ENCODE measurements at regions not wholly inside any gene's neighbourhood (a gene's known extent, or its start where the extent isn't known, plus 50 kb on each side); places are given as distances from the start of the nearest gene placed in this dataset.
"Not testable (repeated sequence)": the region's sequence is repeated elsewhere in the genome, so short reads cannot be mapped to it uniquely, and the experiment has no call there.

DNA sequence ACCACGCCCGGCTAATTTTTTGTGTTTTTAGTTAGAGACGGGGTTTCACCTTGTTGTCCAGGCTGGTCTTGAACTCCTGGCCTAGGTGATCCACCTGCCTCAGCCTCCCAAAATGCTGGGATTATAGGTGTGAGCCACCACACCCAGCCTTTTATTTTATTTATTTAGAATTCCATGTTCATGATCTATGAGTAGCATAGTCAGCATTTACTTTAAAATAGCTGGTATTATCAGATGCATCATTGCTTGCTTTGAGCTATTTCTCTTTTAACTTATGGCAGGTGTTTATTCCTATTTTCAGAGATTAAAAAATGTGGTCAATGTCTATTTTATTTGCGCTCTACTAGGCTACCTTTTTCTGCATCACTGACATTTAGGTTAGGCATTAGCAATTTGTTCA lies 152.0 kb downstream of the UTRN start:
- no peak for DNase-seq

DNA sequence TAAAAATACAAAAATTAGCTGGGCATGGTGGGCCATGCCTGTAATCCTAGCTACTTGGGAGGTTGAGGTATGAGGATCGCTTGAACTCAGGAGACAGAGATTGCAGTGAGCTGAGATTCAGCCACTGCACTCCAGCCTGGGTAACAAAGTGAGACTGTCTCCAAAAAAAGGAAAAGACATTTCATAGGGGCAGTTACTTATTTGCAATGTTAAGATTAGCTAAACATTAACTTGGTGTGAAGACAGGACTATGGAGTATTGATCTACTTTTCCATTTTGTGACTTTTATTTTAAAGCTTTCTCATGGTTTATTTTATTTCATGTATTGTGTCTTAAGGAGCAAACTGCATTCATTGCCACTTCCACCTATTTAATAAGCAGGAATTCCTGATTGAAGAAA lies 153.0 kb downstream of the UTRN start:
- no peak for DNase-seq

DNA sequence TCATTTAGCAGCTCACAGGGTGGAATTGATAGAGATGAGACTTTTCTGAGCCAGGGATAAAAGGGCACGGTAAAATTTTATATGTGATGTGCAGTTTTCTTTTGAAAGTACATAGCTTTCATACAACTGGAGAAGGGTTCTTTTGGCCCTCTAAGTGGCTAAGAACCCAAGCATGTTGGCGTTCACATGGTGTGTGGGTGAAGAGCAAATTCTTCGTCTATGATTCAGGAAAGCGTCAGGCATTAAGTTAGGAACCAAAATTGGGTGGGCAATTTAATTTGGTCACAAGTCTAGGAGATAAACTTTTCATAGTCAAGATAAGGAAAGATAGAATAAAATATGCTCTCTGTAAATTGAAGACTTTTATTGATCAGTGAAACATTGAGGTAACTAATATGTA lies 153.9 kb downstream of the UTRN start:
- no peak for DNase-seq

DNA sequence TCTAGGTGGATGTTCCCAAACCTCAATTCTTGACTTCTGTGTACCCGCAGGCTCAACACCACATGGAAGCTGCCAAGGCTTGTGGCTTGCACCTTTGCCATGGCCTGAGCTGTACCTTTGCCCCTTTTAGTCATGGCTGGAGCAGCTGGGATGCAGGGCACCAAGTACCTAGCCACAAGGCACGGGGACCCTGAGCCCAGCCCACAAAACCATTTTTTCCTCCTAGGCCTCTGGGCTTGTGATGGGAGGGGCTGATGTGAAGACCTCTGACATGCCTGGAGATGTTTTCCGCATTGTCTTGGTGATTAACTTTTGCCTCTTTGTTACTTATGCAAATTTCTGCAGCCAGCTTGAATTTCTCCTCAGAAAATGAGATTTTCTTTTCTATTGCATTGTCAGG lies 156.7 kb downstream of the UTRN start:
- not testable (repeated sequence) for DNase-seq

- no peak for DNase-seq
These were observed 158.0 kb downstream of the UTRN start for GRCh38 chr6:144443157-144443556.

DNA sequence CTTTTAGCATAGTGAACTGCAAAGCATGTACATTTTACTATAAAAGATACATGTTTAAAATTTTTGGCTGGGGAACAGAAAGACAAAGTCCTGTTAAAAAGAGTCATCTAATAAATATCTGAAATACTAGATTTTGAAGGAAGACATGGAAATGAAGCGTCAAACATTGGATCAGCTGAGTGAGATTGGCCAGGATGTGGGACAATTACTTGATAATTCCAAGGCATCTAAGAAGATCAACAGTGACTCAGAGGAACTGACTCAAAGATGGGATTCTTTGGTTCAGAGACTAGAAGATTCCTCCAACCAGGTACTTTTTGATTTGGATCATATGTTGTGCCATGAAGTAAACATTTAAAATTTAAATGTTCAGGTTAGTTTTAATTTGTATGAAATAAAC lies 162.3 kb downstream of the UTRN start:
- no peak for DNase-seq

- no peak for DNase-seq
These were observed 164.1 kb downstream of the UTRN start for GRCh38 chr6:144449218-144449617.

DNA sequence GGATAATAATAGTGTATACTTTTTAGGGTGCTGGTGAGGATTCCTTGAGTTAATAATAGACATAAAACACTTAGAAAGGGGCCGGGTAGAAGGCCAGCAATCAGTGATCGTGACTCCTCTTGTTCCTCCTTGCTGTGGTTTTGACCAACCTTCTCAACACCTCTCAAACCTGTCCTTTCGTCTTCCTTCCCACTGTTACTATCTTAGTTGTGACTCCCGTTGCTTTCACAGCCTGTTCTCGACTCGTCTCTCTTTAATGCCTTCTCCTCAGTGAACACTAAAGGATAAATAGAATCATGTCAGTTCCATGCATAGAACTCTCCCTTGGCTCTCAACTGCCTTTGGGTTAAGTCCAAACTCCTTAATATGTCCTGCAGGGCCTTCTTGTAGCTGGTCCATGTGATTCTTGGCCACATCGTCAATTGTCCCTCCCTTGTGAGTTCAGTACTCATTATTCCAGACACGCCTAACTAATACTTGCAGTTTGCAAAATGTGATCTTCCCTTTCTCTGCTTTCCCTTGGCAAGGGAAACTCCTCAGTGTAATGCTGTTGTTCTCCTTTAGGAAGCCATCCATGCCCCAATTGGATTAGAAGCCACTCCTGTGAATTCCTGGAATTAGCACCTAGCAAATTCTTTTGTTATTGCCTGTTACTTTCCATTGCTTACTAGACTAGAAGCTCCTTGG lies 164.9 kb downstream of the UTRN start:
- DNase-seq: no peak

DNA sequence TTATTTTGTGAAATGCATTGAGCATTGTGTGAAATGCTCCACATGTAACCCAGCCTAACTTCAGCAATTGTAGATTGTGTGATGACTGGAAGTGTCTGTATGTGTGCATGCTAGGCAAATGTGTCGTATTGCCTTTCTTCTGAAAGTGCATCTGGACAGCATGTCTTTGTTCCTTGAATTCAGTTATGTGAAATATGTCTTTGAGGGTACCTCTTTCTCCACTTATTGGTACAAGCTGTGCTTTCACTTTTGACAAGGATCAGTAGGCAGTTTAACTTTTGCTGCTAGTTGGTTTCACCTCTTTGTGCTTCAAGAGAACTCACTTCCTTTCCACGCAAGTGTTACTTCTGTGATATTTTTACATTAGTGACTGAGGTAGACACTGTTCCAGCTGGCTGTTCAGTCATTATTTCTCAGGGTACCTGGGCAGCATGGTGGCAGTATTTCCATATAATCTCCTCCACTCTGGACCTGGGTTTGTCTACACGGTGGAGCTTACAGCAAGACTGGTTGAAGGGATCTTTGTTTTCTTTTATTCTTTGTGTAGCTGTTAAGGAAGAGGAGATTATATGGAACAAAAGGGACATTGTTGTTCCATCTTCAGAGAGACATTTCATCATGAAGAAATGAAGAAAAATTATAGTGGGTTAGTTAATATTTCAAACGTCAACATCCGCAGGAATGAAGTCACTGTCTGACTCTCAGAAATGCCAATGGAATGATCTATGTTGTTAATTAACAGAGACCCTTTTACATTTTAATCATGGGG lies 175.4 kb downstream of the UTRN start:
- no peak for DNase-seq

- no peak for DNase-seq
These were observed 176.9 kb downstream of the UTRN start for GRCh38 chr6:144462058-144462457.

DNA sequence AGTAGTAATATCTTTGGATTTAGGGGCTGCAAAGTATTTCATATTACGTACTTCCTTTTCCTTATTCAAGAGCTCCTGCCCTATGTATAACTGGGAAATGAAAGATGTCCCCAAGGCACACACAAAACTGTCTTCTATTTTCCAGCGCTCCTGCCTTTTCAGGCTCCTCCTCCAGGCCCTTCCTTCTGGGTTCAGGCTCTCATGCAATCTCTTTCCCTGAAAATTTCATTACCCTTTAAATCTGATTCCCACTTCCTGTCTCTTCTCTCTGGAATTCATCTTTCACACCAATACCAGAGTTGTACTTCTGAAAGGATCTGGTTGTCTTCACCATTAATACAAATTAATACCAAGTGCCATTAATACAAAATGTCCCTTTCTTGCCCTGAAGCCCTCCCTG lies 181.6 kb downstream of the UTRN start:
- DNase-seq: no peak

DNA sequence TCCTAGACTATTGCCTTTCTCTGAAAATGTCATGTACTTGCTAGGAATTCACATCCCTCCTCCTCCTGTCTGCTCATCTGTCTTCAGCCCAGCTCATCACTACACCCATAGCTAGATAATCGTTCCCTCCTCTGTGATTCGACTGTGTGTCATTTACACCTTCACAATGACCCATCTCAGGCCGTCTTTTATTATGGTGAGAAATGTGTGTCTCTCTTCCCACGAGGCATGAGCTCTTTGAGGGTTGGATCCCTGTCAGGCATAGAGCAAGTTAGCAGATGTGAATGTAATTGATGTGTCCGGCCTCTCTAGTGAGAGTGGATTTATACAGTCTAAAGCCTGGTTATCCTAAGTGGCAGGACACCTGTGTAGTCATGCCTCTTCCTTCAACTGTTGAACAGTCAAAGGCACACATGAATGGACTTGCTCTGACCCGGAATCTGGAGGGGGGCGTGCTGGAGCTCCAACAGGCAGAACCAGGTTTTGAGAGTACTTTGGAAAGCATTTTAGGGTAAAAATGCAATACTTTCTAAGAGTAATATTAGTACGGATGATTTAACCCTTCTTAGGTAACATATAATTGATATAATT lies 182.1 kb downstream of the UTRN start:
- no peak for DNase-seq

DNA sequence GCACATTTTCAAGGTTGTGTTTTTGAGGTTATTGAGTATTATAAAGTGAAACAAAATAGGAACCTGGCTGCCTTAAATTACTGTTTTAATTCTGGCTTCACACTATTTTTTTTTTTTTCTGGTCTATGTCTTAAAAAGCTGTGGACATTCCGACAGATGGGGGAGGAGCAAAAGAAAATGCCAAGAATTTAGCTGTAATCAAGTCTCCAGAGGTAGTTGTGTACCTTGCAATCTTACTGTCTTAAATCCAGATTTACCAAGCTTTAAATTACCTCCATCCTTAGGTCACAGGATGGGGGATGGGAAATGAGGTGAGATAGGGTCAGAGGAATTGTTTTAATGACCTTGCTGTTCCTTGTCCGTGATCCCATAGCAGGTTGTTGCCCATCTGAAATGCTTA lies 182.8 kb downstream of the UTRN start:
- no peak for DNase-seq

DNA sequence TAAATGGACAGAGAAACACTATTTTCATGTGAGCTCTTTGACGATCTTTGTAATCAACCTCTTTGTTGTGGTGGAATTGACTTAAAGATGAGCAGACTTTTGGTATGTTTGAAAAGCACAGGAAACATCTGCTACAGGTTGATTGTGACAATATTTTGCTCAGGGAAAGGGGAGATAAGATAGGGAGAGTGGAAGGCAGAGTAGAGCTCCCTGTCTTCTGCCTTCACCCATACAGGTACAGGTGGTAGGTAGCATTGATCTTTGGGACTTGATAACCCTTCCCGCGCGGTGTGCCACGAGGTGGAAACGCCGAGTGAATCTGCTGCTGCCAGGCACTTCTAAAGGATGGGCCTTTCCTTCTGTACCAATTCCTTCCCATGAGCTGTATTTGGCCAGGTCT lies 183.6 kb downstream of the UTRN start:
- DNase-seq: no peak

GRCh38 chr6:144469144-144469575 lies 184.0 kb downstream of the UTRN start:
- no peak for DNase-seq

DNA sequence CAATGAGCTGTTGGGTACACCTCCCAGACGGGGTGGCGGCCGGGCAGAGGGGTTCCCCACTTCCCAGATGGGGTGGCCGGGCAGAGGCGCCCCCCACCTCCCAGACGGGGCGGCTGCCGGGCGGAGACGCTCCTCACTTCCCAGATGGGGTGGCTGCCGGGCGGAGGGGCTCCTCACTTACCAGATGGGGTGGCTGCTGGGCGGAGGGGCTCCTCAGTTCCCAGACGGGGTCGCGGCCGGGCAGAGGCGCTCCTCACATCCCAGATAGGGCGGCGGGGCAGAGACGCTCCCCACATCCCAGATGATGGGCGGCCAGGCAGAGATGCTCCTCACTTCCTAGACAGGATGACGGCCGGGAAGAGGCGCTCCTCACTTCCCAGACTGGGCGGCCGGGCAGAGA lies 185.1 kb downstream of the UTRN start:
- not testable (repeated sequence) for DNase-seq

DNA sequence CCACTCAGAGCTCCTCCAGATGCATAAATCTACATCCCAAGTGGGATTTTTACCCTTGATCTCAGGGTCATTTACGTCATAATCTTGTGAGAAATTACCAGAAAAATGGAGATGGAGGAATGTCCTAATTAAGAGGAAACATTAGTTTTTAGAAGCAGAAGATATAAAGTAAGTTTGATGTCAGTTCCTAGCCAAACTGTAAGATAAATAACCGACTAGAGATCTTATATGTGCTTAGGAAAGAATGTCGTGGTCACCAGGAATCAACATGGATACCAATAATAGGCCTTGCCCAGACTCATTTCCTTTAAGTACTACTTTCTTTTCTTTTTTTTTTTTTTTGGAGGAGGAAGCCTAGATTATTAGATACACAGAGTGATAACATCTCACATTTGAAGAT lies 186.9 kb downstream of the UTRN start:
- DNase-seq: no peak

DNA sequence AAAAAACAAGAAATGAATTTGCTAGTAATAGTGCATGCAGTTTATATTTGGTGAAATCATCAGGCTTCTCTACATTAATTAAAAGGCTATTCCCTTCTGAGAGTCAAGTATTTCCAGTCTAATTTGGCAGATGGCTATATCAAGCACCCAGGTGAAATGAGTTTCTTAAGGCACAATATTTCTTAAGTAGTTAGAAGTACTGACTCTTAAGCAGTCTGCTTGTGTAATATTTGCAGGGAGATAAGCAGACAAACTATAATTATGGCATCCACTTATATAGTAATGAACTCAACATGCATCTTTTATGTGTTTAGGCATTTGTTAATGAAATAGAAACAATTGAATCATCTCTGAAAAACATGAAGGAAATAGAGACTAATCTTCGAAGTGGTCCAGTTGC lies 189.2 kb downstream of the UTRN start:
- DNase-seq: no peak

GRCh38 chr6:144474904-144475303 lies 189.8 kb downstream of the UTRN start:
- no peak for DNase-seq

- DNase-seq: no peak
These were observed 190.3 kb downstream of the UTRN start for GRCh38 chr6:144475411-144475810.

DNA sequence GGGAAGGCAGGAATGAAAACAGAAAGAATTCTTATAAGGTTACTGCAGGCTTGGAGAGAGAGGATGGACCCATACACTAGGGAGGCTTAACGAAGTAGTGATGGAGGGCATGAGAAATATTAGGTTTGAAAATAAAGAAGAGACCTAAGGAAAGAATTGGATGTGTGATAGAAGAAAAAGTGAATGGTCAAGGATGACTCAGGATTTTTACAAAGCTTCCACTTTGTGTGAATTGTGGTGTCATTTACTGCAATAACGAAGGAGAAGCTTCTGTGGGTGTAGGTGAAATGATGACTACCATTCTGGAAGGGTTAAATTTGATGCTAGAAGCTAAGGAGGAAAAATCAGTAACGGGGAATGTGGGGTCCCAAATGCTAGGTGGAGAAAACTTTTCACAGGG lies 191.2 kb downstream of the UTRN start:
- DNase-seq: no peak

- no peak for DNase-seq
These were observed 192.3 kb downstream of the UTRN start for GRCh38 chr6:144477396-144477795.

- DNase-seq: no peak
These were observed 192.7 kb downstream of the UTRN start for GRCh38 chr6:144477856-144478255.

GRCh38 chr6:144478483-144478882 lies 193.3 kb downstream of the UTRN start:
- DNase-seq: no peak

Data from activated CD4-positive, alpha-beta T cell treated with anti-CD3 and anti-CD28 coated beads, Interleukin-2, amount 50 U/mL, for 1 hour (primary cell).